Activated T-cell treated with anti-CD3 and anti-CD28 coated beads, Interleukin-2, amount 50 U/mL, for 24 hours (primary cell): ENCODE measurements at regions not wholly inside any gene's neighbourhood (a gene's known extent, or its start where the extent isn't known, plus 50 kb on each side); places are given as distances from the start of the nearest gene placed in this dataset.

ENCODE experiments used
- DNase-seq: peaks from one replicate; pipeline ENCODE4 v3.0.0-alpha.2; 2020
- H3K27ac Mint-ChIP-seq: 2 replicates; pipeline ENCODE4 v1.8.0; 2020; ENCODE audit warnings: mild to moderate bottlenecking, mixed read lengths
- H3K27me3 Mint-ChIP-seq: 2 replicates; pipeline ENCODE4 v1.8.0; 2020; ENCODE audit warnings: mixed read lengths
- H3K36me3 Mint-ChIP-seq: 2 replicates; pipeline ENCODE4 v1.8.0; 2020; ENCODE audit warnings: low read depth, mixed read lengths
- H3K4me1 Mint-ChIP-seq: 2 replicates; pipeline ENCODE4 v1.8.0; 2020; ENCODE audit warnings: low read depth, mixed read lengths
- H3K4me3 Mint-ChIP-seq: 2 replicates; pipeline ENCODE4 v1.8.0; 2020; ENCODE audit warnings: mild to moderate bottlenecking, moderate library complexity, mixed read lengths
- H3K9me3 Mint-ChIP-seq: 2 replicates; pipeline ENCODE4 v1.8.0; 2020; ENCODE audit warnings: mixed read lengths

GRCh38 chr2:2640818-2641217 lies 309.7 kb upstream of the MYT1L start:
- peaks cover 24% of the 10 kb centered on the region for H3K4me1 Mint-ChIP-seq
- DNase-seq: no peak
- no peaks in the 10 kb centered on the region for H3K36me3 Mint-ChIP-seq
- no peaks in the 10 kb centered on the region for H3K9me3 Mint-ChIP-seq
- H3K27ac Mint-ChIP-seq: no peak overlapping the region
- no peak overlapping the region for H3K4me3 Mint-ChIP-seq
- peaks cover 5% of the 10 kb centered on the region for H3K27me3 Mint-ChIP-seq

- peaks cover 5% of the 10 kb centered on the region for H3K27me3 Mint-ChIP-seq
- H3K36me3 Mint-ChIP-seq: no peaks in the 10 kb centered on the region
- H3K4me3 Mint-ChIP-seq: no peak overlapping the region
- DNase-seq: no peak
- H3K27ac Mint-ChIP-seq: no peak overlapping the region
- peaks cover 21% of the 10 kb centered on the region for H3K4me1 Mint-ChIP-seq
- no peaks in the 10 kb centered on the region for H3K9me3 Mint-ChIP-seq
These were observed 309.3 kb upstream of the MYT1L start for GRCh38 chr2:2640371-2640770.

GRCh38 chr2:2639251-2640139 lies 308.4 kb upstream of the MYT1L start:
- Mint-ChIP-seq H3K27ac (no peak overlapping the region), H3K9me3 (no peaks in the 10 kb centered on the region), H3K4me3 (no peak overlapping the region), H3K27me3 (peaks cover 5% of the 10 kb centered on the region), H3K4me1 (peaks cover 16% of the 10 kb centered on the region), H3K36me3 (no peaks in the 10 kb centered on the region)
- no peak for DNase-seq

- peaks cover 5% of the 10 kb centered on the region for H3K27me3 Mint-ChIP-seq
These were observed 307.6 kb upstream of the MYT1L start for GRCh38 chr2:2638547-2639220.

GRCh38 chr2:2636813-2637212 lies 305.7 kb upstream of the MYT1L start:
- Mint-ChIP-seq H3K36me3 (no peaks in the 10 kb centered on the region), H3K27me3 (peaks cover 5% of the 10 kb centered on the region), H3K27ac (no peak overlapping the region), H3K4me3 (no peak overlapping the region), H3K9me3 (no peaks in the 10 kb centered on the region), H3K4me1 (peaks cover 8% of the 10 kb centered on the region)
- DNase-seq: no peak

More at GRCh38 chr2:2638547-2639220, 307.6 kb upstream of the MYT1L start:
- Mint-ChIP-seq H3K9me3 (no peaks in the 10 kb centered on the region), H3K4me3 (no peak overlapping the region), H3K27ac (no peak overlapping the region), H3K36me3 (no peaks in the 10 kb centered on the region), H3K4me1 (peaks cover 8% of the 10 kb centered on the region)
- DNase-seq: no peak

GRCh38 chr2:2635025-2635528 lies 304.0 kb upstream of the MYT1L start:
- H3K27ac Mint-ChIP-seq: no peak overlapping the region
- H3K9me3 Mint-ChIP-seq: no peaks in the 10 kb centered on the region
- H3K4me1 Mint-ChIP-seq: no peaks in the 10 kb centered on the region
- no peak for DNase-seq
- H3K36me3 Mint-ChIP-seq: no peaks in the 10 kb centered on the region
- peaks cover 5% of the 10 kb centered on the region for H3K27me3 Mint-ChIP-seq
- no peak overlapping the region for H3K4me3 Mint-ChIP-seq

- peaks cover 2% of the 10 kb centered on the region for H3K27me3 Mint-ChIP-seq
- H3K36me3 Mint-ChIP-seq: no peaks in the 10 kb centered on the region
- no peak overlapping the region for H3K4me3 Mint-ChIP-seq
- DNase-seq: no peak
- H3K9me3 Mint-ChIP-seq: no peaks in the 10 kb centered on the region
- no peaks in the 10 kb centered on the region for H3K4me1 Mint-ChIP-seq
- H3K27ac Mint-ChIP-seq: no peak overlapping the region
These were observed 301.9 kb upstream of the MYT1L start for GRCh38 chr2:2633017-2633416.

- Mint-ChIP-seq H3K9me3 (no peaks in the 10 kb centered on the region), H3K36me3 (no peaks in the 10 kb centered on the region), H3K27ac (no peak overlapping the region), H3K4me1 (no peaks in the 10 kb centered on the region), H3K27me3 (peaks cover 7% of the 10 kb centered on the region), H3K4me3 (no peak overlapping the region)
- no peak for DNase-seq
These were observed 292.9 kb upstream of the MYT1L start for GRCh38 chr2:2623939-2624338.

- no peaks in the 10 kb centered on the region for H3K4me1 Mint-ChIP-seq
- H3K27ac Mint-ChIP-seq: no peak overlapping the region
- no peaks in the 10 kb centered on the region for H3K36me3 Mint-ChIP-seq
- H3K27me3 Mint-ChIP-seq: peaks cover 7% of the 10 kb centered on the region
- no peak overlapping the region for H3K4me3 Mint-ChIP-seq
- no peak for DNase-seq
- no peaks in the 10 kb centered on the region for H3K9me3 Mint-ChIP-seq
These were observed 290.8 kb upstream of the MYT1L start for GRCh38 chr2:2621855-2622254.

GRCh38 chr2:2620604-2621003 lies 289.5 kb upstream of the MYT1L start:
- H3K4me1 Mint-ChIP-seq: no peaks in the 10 kb centered on the region
- H3K4me3 Mint-ChIP-seq: no peak overlapping the region
- H3K9me3 Mint-ChIP-seq: no peaks in the 10 kb centered on the region
- H3K27me3 Mint-ChIP-seq: peaks cover 13% of the 10 kb centered on the region
- no peak overlapping the region for H3K27ac Mint-ChIP-seq
- no peak for DNase-seq
- H3K36me3 Mint-ChIP-seq: no peaks in the 10 kb centered on the region

GRCh38 chr2:2619995-2620394 lies 288.9 kb upstream of the MYT1L start:
- DNase-seq: no peak
- H3K27me3 Mint-ChIP-seq: peaks cover 14% of the 10 kb centered on the region
- no peaks in the 10 kb centered on the region for H3K36me3 Mint-ChIP-seq
- H3K4me3 Mint-ChIP-seq: no peak overlapping the region
- no peaks in the 10 kb centered on the region for H3K9me3 Mint-ChIP-seq
- no peak overlapping the region for H3K27ac Mint-ChIP-seq
- no peaks in the 10 kb centered on the region for H3K4me1 Mint-ChIP-seq

GRCh38 chr2:2614452-2614851 lies 283.4 kb upstream of the MYT1L start:
- Mint-ChIP-seq H3K36me3 (peaks cover 7% of the 10 kb centered on the region), H3K27me3 (peaks cover 7% of the 10 kb centered on the region), H3K4me3 (no peak overlapping the region), H3K27ac (no peak overlapping the region), H3K4me1 (peaks cover 13% of the 10 kb centered on the region), H3K9me3 (peaks cover 9% of the 10 kb centered on the region)
- no peak for DNase-seq

- Mint-ChIP-seq H3K27ac (peak overlapping the region; percentile 82), H3K9me3 (peaks cover 9% of the 10 kb centered on the region), H3K4me3 (peak overlapping the region; percentile 72), H3K36me3 (peaks cover 7% of the 10 kb centered on the region), H3K4me1 (peaks cover 13% of the 10 kb centered on the region), H3K27me3 (peaks cover 7% of the 10 kb centered on the region)
- peak; percentile 87 for DNase-seq
These were observed 282.5 kb upstream of the MYT1L start for GRCh38 chr2:2613279-2614199.

- Mint-ChIP-seq H3K9me3 (peaks cover 9% of the 10 kb centered on the region), H3K4me1 (peaks cover 13% of the 10 kb centered on the region), H3K4me3 (no peak overlapping the region), H3K36me3 (peaks cover 7% of the 10 kb centered on the region), H3K27me3 (peaks cover 10% of the 10 kb centered on the region), H3K27ac (no peak overlapping the region)
- no peak for DNase-seq
These were observed 279.7 kb upstream of the MYT1L start for GRCh38 chr2:2610751-2611150.
